ENCODE measurements at regions not wholly inside any gene's neighbourhood (a gene's known extent, or its start where the extent isn't known, plus 50 kb on each side); places are given as distances from the start of the nearest gene placed in this dataset.

DNA sequence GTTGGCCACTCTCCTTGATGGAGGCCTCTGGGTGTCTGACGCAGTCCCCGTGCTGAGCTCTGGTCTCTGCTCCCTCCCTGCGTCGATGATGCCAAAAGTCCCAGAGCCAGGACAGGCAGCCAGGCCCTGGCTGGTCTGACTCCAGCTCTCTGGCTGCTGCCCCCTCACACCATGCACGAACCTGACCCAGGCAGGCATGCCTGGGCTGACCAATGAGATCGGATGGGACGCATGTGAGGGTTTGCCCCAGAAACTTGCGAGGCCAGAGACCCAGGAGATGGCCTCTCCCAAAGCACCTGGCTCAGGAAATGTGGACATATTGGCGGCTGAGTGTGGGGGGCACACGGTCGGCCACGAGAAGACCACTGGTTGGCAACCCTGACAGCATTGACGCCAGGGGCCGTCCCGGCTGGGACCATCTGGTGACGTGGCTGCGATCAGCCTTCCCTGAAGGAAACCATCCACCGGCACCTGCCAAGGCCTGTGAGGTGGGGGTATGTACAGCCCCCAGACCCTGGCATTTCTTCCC lies 51.2 kb upstream of the FRMD1 start:
- no peak for DNase-seq (ENCODE audit: low read depth, low spot score)
- no peak overlapping the region for H2AFZ ChIP-seq (ENCODE audit: control insufficient read depth, low read length)
- H3K4me1 ChIP-seq (ENCODE audit: control insufficient read depth, extremely low read depth, insufficient read depth, low read length): no peaks in the 10 kb centered on the region
- peaks cover 13% of the 10 kb centered on the region for H3K27me3 ChIP-seq (ENCODE audit: control insufficient read depth, extremely low read depth, insufficient read depth, low read length)
- no peak overlapping the region for H3K4me3 ChIP-seq (ENCODE audit: control insufficient read depth in 2 of 3, extremely low read depth in 1 of 3, insufficient read depth in 2 of 3, low read depth in 1 of 3, low read length in 3 of 3)
- dilution Hi-C loops (cut with MboI; ENCODE audit: extremely low pct_ligation_motif_present, low sequenced_read_pairs): no loop called here
- TF ChIP-seq EZH2 (IDR thresholded peaks at IDR 0.05; ENCODE audit: low read length): no peak
- TF ChIP-seq, protein P1, sequence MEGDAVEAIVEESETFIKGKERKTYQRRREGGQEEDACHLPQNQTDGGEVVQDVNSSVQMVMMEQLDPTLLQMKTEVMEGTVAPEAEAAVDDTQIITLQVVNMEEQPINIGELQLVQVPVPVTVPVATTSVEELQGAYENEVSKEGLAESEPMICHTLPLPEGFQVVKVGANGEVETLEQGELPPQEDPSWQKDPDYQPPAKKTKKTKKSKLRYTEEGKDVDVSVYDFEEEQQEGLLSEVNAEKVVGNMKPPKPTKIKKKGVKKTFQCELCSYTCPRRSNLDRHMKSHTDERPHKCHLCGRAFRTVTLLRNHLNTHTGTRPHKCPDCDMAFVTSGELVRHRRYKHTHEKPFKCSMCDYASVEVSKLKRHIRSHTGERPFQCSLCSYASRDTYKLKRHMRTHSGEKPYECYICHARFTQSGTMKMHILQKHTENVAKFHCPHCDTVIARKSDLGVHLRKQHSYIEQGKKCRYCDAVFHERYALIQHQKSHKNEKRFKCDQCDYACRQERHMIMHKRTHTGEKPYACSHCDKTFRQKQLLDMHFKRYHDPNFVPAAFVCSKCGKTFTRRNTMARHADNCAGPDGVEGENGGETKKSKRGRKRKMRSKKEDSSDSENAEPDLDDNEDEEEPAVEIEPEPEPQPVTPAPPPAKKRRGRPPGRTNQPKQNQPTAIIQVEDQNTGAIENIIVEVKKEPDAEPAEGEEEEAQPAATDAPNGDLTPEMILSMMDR (optimal IDR thresholded peaks at IDR 0.05 in 1 of 3, IDR thresholded peaks at IDR 0.05 in 1 of 3, conservative IDR thresholded peaks at IDR 0.05 in 1 of 3; ENCODE audit: extremely low read depth in 1 of 3, insufficient read depth in 2 of 3, low read length in 3 of 3): no peak
- FAIRE-seq: no peak
- no peaks in the 10 kb centered on the region for H4K20me1 ChIP-seq (ENCODE audit: control insufficient read depth, extremely low read depth, insufficient read depth, low read length)
- H3K9me1 ChIP-seq (ENCODE audit: control insufficient read depth, extremely low read depth, insufficient read depth, low read length): no peaks in the 10 kb centered on the region
- H3K36me3 ChIP-seq (ENCODE audit: control insufficient read depth in 2 of 2, extremely low read depth in 1 of 2, insufficient read depth in 2 of 2, low read length in 2 of 2): no peaks in the 10 kb centered on the region
- H3K4me2 ChIP-seq (ENCODE audit: control insufficient read depth, extremely low read depth, insufficient read depth, low read depth, low read length): no peak overlapping the region
- H3K9me3 ChIP-seq (ENCODE audit: control insufficient read depth, low read depth, low read length): no peaks in the 10 kb centered on the region
- H3K27ac ChIP-seq (ENCODE audit: control insufficient read depth, insufficient read depth, low read length): no peak overlapping the region
- H3K79me2 ChIP-seq (ENCODE audit: control insufficient read depth, insufficient read depth, low read length): no peaks in the 10 kb centered on the region
- H3K9ac ChIP-seq (ENCODE audit: control insufficient read depth, extremely low read depth, insufficient read depth, low read length): no peak overlapping the region

- Histone ChIP-seq H3K9me1 (ENCODE audit: control insufficient read depth, extremely low read depth, insufficient read depth, low read length) (no peaks in the 10 kb centered on the region), H3K27me3 (ENCODE audit: control insufficient read depth, extremely low read depth, insufficient read depth, low read length) (peaks cover 13% of the 10 kb centered on the region), H3K27ac (ENCODE audit: control insufficient read depth, insufficient read depth, low read length) (no peak overlapping the region), H2AFZ (ENCODE audit: control insufficient read depth, low read length) (no peak overlapping the region), H3K36me3 (ENCODE audit: control insufficient read depth in 2 of 2, extremely low read depth in 1 of 2, insufficient read depth in 2 of 2, low read length in 2 of 2) (no peaks in the 10 kb centered on the region), H3K4me2 (ENCODE audit: control insufficient read depth, extremely low read depth, insufficient read depth, low read depth, low read length) (no peak overlapping the region), H3K79me2 (ENCODE audit: control insufficient read depth, insufficient read depth, low read length) (no peaks in the 10 kb centered on the region), H4K20me1 (ENCODE audit: control insufficient read depth, extremely low read depth, insufficient read depth, low read length) (no peaks in the 10 kb centered on the region), H3K4me3 (ENCODE audit: control insufficient read depth in 2 of 3, extremely low read depth in 1 of 3, insufficient read depth in 2 of 3, low read depth in 1 of 3, low read length in 3 of 3) (no peak overlapping the region), H3K4me1 (ENCODE audit: control insufficient read depth, extremely low read depth, insufficient read depth, low read length) (no peaks in the 10 kb centered on the region), H3K9me3 (ENCODE audit: control insufficient read depth, low read depth, low read length) (no peaks in the 10 kb centered on the region), H3K9ac (ENCODE audit: control insufficient read depth, extremely low read depth, insufficient read depth, low read length) (no peak overlapping the region)
- no peak for TF ChIP-seq EZH2 (IDR thresholded peaks at IDR 0.05; ENCODE audit: low read length)
- TF ChIP-seq, protein P1 (optimal IDR thresholded peaks at IDR 0.05 in 1 of 3, IDR thresholded peaks at IDR 0.05 in 1 of 3, conservative IDR thresholded peaks at IDR 0.05 in 1 of 3; ENCODE audit: extremely low read depth in 1 of 3, insufficient read depth in 2 of 3, low read length in 3 of 3): no peak
- dilution Hi-C loops (cut with MboI; ENCODE audit: extremely low pct_ligation_motif_present, low sequenced_read_pairs): no loop called here
- DNase-seq (ENCODE audit: low read depth, low spot score) (no peak), FAIRE-seq (no peak)
These were observed 50.5 kb upstream of the FRMD1 start for GRCh38 chr6:168129292-168130167.
